B cell (primary cell): ENCODE measurements at regions not wholly inside any gene's neighbourhood (a gene's known extent, or its start where the extent isn't known, plus 50 kb on each side); places are given as distances from the start of the nearest gene placed in this dataset.

Experiments used
- CTCF ChIP-seq: fragments of 200-600 bp; IDR thresholded peaks from one replicate; pipeline ENCODE4 v1.8.0; 2022; ENCODE audit warnings: antibody characterized with exemption, mild to moderate bottlenecking
- EZH2 ChIP-seq: IDR thresholded peaks from 2 replicates; pipeline ENCODE4 v1.6.1; 2012; ENCODE audit warnings: borderline replicate concordance, low read depth, mild to moderate bottlenecking, moderate library complexity, low read length; ENCODE audit not compliant: insufficient read depth, poor library complexity, severe bottlenecking

GRCh38 chr2:76544901-76545300 is 834.2 kb upstream of the GCFC2 start:
- TF ChIP-seq CTCF, result no peak
- TF ChIP-seq EZH2, result no peak
